A673 (cell line): ENCODE measurements at regions not wholly inside any gene's neighbourhood (a gene's known extent, or its start where the extent isn't known, plus 50 kb on each side); places are given as distances from the start of the nearest gene placed in this dataset.

Experiments
- BruUV-seq: library from RNA; stranded (reverse); fragments of 400-500 nt; replicated peaks from 2 replicates; lab custom pipeline; 2021; lab: Mats Ljungman, UMichigan
- CTCF ChIA-PET: fragments of 300-600 bp; sonication (Branson Sonifier 250); formaldehyde crosslinking; loops from one replicate; lab custom pipeline; 2022; ENCODE audit warnings: antibody characterized with exemption; lab: Charles Lee
- POLR2A ChIA-PET: fragments of 300-600 bp; sonication (Branson Sonifier 250); formaldehyde crosslinking; loops from one replicate; lab custom pipeline; 2022; ENCODE audit warnings: antibody characterized with exemption; ENCODE audit not compliant: low non-redundant PET; lab: Charles Lee
- DNase-seq: peaks from one replicate; pipeline ENCODE4 v3.0.0-alpha.2; 2015; ENCODE audit warnings: low spot score
- H3K27ac ChIP-seq: fragments of 200-600 bp; sonication (generic); 2 replicates; pipeline ENCODE4 v1.5.1; 2016; ENCODE audit warnings: mixed run types, low read depth, mild to moderate bottlenecking, mixed read lengths, antibody characterized with exemption, low read length; ENCODE audit not compliant: poor library complexity, severe bottlenecking
- H3K27me3 ChIP-seq: fragments of 200-600 bp; sonication (generic); replicated peaks from 2 replicates; pipeline ENCODE4 v1.6.1; 2017; ENCODE audit warnings: mixed run types, low read depth, mild to moderate bottlenecking, mixed read lengths, antibody characterized with exemption, low read length; ENCODE audit not compliant: insufficient read depth, poor library complexity
- H3K36me3 ChIP-seq: fragments of 200-600 bp; sonication (generic); 2 replicates; pipeline ENCODE4 v1.6.1; 2016; ENCODE audit warnings: mixed run types, mild to moderate bottlenecking, mixed read lengths, antibody characterized with exemption, low read length; ENCODE audit not compliant: insufficient read depth, poor library complexity, severe bottlenecking
- H3K4me1 ChIP-seq: fragments of 200-600 bp; sonication (generic); 2 replicates; pipeline ENCODE4 v1.6.1; 2017; ENCODE audit warnings: mixed run types, mild to moderate bottlenecking, mixed read lengths, antibody characterized with exemption, low read length; ENCODE audit not compliant: insufficient read depth, poor library complexity, severe bottlenecking
- H3K4me3 ChIP-seq: fragments of 200-600 bp; sonication (generic); 2 replicates; pipeline ENCODE4 v1.5.1; 2016; ENCODE audit warnings: low read depth, mixed run types, mild to moderate bottlenecking, mixed read lengths, low read length; ENCODE audit not compliant: poor library complexity, severe bottlenecking
- H3K9me3 ChIP-seq: fragments of 200-600 bp; sonication (generic); 2 replicates; pipeline ENCODE4 v1.6.1; 2016; ENCODE audit warnings: mixed run types, low read depth, mild to moderate bottlenecking, mixed read lengths, antibody characterized with exemption, low read length; ENCODE audit not compliant: poor library complexity, severe bottlenecking
- EZH2 ChIP-seq: fragments of 200-600 bp; sonication (generic); IDR thresholded peaks from 2 replicates; pipeline ENCODE4 v1.6.1; 2017; ENCODE audit warnings: borderline replicate concordance, low read depth, mild to moderate bottlenecking, mixed read lengths, antibody characterized with exemption, low read length; ENCODE audit not compliant: poor library complexity, severe bottlenecking
- intact Hi-C: fragments of 100-400 bp; cut with micrococcal nuclease; formaldehyde crosslinking; loops from one replicate; pipeline ENCODE4 v1.10.0; 2022; ENCODE audit not compliant: unreplicated experiment
- TF ChIP-seq, protein P1 (sequence below): fragments of 300-800, 200-600 bp; sonication (generic); conservative IDR thresholded peaks from 2 replicates; pipeline ENCODE4 v1.5.1; 2017; ENCODE audit warnings: low read depth, mild to moderate bottlenecking, antibody characterized with exemption, low read length, moderate library complexity, mixed read lengths

DNA sequence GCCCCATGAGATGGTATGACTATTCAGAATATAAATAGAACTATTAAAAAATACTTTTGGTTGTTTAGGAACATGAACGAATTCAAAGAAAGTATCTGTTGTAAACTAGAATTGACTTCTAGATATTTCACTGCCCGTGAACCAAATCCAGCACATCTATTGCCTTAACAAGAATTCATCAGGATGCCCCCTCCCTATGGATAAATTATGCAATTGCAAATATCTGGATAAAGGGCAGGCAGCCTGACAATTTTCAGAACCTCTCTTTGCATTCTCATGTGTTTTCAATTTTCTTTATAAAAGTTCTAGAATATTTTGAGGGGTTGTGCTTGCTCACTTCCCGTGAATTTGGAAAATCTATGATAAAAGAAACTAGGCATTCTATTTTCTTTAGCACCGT lies 822.1 kb upstream of the SORCS1 start:
- intact Hi-C loops: no loop called here
- TF ChIP-seq, protein P1, sequence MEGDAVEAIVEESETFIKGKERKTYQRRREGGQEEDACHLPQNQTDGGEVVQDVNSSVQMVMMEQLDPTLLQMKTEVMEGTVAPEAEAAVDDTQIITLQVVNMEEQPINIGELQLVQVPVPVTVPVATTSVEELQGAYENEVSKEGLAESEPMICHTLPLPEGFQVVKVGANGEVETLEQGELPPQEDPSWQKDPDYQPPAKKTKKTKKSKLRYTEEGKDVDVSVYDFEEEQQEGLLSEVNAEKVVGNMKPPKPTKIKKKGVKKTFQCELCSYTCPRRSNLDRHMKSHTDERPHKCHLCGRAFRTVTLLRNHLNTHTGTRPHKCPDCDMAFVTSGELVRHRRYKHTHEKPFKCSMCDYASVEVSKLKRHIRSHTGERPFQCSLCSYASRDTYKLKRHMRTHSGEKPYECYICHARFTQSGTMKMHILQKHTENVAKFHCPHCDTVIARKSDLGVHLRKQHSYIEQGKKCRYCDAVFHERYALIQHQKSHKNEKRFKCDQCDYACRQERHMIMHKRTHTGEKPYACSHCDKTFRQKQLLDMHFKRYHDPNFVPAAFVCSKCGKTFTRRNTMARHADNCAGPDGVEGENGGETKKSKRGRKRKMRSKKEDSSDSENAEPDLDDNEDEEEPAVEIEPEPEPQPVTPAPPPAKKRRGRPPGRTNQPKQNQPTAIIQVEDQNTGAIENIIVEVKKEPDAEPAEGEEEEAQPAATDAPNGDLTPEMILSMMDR: no peak
- no peak for TF ChIP-seq EZH2
- H3K27me3 ChIP-seq: no peaks in the 10 kb centered on the region
- ChIA-PET POLR2A (no interaction called here), CTCF (no interaction called here)
- no peaks in the 10 kb centered on the region for H3K9me3 ChIP-seq
- no peak overlapping the region for H3K27ac ChIP-seq
- H3K4me3 ChIP-seq: no peak overlapping the region
- BruUV-seq: no TSS peak
- no peak for DNase-seq
- H3K4me1 ChIP-seq: no peaks in the 10 kb centered on the region
- H3K36me3 ChIP-seq: no peaks in the 10 kb centered on the region

DNA sequence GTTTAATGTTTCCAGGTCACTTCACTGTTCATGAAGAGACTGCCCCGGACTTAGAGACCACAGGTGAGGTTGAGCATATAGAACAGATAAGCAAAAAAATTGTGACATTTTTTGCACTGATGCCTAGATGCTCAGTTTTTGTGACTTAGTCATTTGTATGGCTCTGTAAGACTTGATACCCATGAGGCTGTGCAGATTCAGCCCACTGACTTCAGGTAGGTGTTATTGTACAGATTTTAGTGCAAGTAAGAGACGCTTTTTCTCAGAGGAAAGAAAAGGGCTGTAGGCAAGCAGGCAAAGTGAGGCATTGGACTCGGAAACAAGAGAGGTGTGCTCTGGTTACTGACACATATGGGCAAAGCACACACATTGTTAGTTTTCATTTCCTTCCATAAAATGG lies 820.1 kb upstream of the SORCS1 start:
- TF ChIP-seq, protein P1: no peak
- TF ChIP-seq EZH2: no peak
- BruUV-seq: no TSS peak
- intact Hi-C loops: no loop called here
- ChIA-PET CTCF (no interaction called here), POLR2A (no interaction called here)
- Histone ChIP-seq H3K9me3 (no peaks in the 10 kb centered on the region), H3K27ac (no peak overlapping the region), H3K4me3 (no peak overlapping the region), H3K27me3 (no peaks in the 10 kb centered on the region), H3K4me1 (no peaks in the 10 kb centered on the region), H3K36me3 (no peaks in the 10 kb centered on the region)
- no peak for DNase-seq

DNA sequence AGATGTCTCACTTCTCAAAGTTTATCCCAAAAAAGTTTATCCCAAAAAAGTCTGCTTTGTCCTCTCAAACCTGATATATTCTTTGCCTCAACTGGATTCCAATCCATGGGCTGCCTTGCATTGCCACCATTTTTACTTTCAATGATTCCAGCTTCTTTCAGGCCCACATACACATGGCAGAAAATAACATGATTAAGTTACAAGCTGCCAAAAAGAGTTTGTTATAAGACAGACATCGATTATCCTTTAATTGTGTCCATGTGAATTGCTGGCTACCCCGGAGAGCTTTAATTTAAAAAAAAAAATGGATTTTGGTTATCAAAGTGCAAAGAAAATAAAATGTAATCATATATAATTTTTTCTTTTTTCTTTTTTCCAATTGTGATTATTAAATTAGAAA lies 819.6 kb upstream of the SORCS1 start:
- intact Hi-C loops: no loop called here
- no peaks in the 10 kb centered on the region for H3K27me3 ChIP-seq
- H3K36me3 ChIP-seq: no peaks in the 10 kb centered on the region
- no peaks in the 10 kb centered on the region for H3K4me1 ChIP-seq
- ChIA-PET CTCF (no interaction called here), POLR2A (no interaction called here)
- TF ChIP-seq, protein P1: no peak
- no peak for TF ChIP-seq EZH2
- no peak for DNase-seq
- no peak overlapping the region for H3K4me3 ChIP-seq
- H3K9me3 ChIP-seq: no peaks in the 10 kb centered on the region
- BruUV-seq: no TSS peak
- H3K27ac ChIP-seq: no peak overlapping the region
